Vagina (tissue), 2 donors: ENCODE measurements at regions not wholly inside any gene's neighbourhood (a gene's known extent, or its start where the extent isn't known, plus 50 kb on each side); places are given as distances from the start of the nearest gene placed in this dataset.

ENCODE experiments used
- DNase-seq, 2 donors: peaks; one replicate each; pipeline ENCODE4 v3.0.0-alpha.2; 2017; ENCODE audit errors: extremely low spot score in 2 of 2
- H3K27ac ChIP-seq: fragments of 200-600 bp; sonication (generic); one replicate; pipeline ENCODE4 v1.5.1; 2019
- H3K27me3 ChIP-seq: fragments of 200-600 bp; sonication (generic); one replicate; pipeline ENCODE4 v1.5.1; 2019
- H3K36me3 ChIP-seq, 2 donors: fragments of 200-600 bp; sonication (generic); one replicate each; pipeline ENCODE4 v1.5.1; 2017 to 2019
- H3K4me1 ChIP-seq: fragments of 200-600 bp; sonication (generic); one replicate; pipeline ENCODE4 v1.5.1; 2019
- H3K4me3 ChIP-seq, 2 donors: fragments of 200-600 bp; sonication (generic); 1 replicate in 1 of 2; 2 replicates in 1 of 2; pipeline ENCODE4 v1.5.1; 2016 to 2019
- H3K9me3 ChIP-seq: fragments of 200-600 bp; sonication (generic); one replicate; pipeline ENCODE4 v1.5.1; 2019
- POLR2A ChIP-seq, 2 donors: fragments of 450-650 bp; IDR thresholded peaks; one replicate each; pipeline ENCODE4 v1.6.1; 2017; ENCODE audit warnings: antibody characterized with exemption in 2 of 2, mild to moderate bottlenecking in 2 of 2, moderate library complexity in 2 of 2
- POLR2AphosphoS5 ChIP-seq, 2 donors: sonication (generic); formaldehyde crosslinking; IDR thresholded peaks; one replicate each; pipeline ENCODE4 v1.9.0; 2017; ENCODE audit warnings: antibody characterized with exemption in 2 of 2, mild to moderate bottlenecking in 2 of 2, low read depth in 1 of 2; ENCODE audit not compliant: insufficient read depth in 1 of 2
- intact Hi-C: fragments of 100-400 bp; cut with DNase I; formaldehyde crosslinking; loops from one replicate; pipeline ENCODE4 v1.15.1; 2023
- TF ChIP-seq, protein P1 (sequence below), 3 experiments: fragments of 450-650 bp in 2 of 3; fragments of 200-600 bp in 1 of 3; sonication (generic) in 1 of 3; IDR thresholded peaks; one replicate each; pipeline ENCODE4 v1.5.1; 2017 to 2019; ENCODE audit warnings: antibody characterized with exemption in 3 of 3, mild to moderate bottlenecking in 2 of 3, moderate library complexity in 2 of 3

DNA sequence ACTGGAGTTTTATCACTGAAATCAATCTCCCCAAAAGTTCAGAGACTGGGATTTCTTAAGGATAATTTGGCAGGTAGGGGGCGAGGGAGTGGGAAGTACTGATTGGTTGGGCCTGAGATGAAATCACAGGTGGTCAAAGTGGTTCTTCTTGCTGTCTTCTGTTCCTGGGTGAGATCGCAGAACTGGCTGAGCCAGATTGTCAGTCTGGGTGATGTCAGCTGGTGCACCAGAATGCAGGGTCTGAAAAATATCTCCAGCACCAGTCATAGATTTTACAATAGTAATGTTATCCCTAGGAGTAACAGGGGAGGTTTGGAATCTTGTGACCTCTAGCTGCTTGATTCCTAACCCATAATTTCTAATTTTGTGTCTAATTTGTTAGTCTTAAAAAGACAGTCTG lies 86.7 kb upstream of the SLC25A36 start:
- Histone ChIP-seq H3K27me3 (no peaks in the 10 kb centered on the region), H3K4me1 (no peaks in the 10 kb centered on the region), H3K36me3 (no peaks in the 10 kb centered on the region), H3K9me3 (no peaks in the 10 kb centered on the region), H3K27ac (no peak overlapping the region), H3K4me3 (no peak overlapping the region)
- intact Hi-C loops, result no loop called here
- no peak for DNase-seq
- TF ChIP-seq POLR2AphosphoS5 (IDR thresholded peaks at IDR 0.05; ENCODE audit: insufficient read depth in 1 of 2, low read depth in 1 of 2) (no peak), POLR2A (IDR thresholded peaks at IDR 0.05) (no peak)
- TF ChIP-seq, protein P1, sequence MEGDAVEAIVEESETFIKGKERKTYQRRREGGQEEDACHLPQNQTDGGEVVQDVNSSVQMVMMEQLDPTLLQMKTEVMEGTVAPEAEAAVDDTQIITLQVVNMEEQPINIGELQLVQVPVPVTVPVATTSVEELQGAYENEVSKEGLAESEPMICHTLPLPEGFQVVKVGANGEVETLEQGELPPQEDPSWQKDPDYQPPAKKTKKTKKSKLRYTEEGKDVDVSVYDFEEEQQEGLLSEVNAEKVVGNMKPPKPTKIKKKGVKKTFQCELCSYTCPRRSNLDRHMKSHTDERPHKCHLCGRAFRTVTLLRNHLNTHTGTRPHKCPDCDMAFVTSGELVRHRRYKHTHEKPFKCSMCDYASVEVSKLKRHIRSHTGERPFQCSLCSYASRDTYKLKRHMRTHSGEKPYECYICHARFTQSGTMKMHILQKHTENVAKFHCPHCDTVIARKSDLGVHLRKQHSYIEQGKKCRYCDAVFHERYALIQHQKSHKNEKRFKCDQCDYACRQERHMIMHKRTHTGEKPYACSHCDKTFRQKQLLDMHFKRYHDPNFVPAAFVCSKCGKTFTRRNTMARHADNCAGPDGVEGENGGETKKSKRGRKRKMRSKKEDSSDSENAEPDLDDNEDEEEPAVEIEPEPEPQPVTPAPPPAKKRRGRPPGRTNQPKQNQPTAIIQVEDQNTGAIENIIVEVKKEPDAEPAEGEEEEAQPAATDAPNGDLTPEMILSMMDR (IDR thresholded peaks at IDR 0.05), result no peak

- TF ChIP-seq POLR2A (IDR thresholded peaks at IDR 0.05) (no peak), POLR2AphosphoS5 (IDR thresholded peaks at IDR 0.05; ENCODE audit: insufficient read depth in 1 of 2, low read depth in 1 of 2) (no peak)
- TF ChIP-seq, protein P1 (IDR thresholded peaks at IDR 0.05), result no peak
- no peaks in the 10 kb centered on the region for H3K4me1 ChIP-seq
- no peak overlapping the region for H3K27ac ChIP-seq
- intact Hi-C loops, result no loop called here
- H3K36me3 ChIP-seq, result no peaks in the 10 kb centered on the region
- no peak for DNase-seq
- H3K27me3 ChIP-seq, result no peaks in the 10 kb centered on the region
- no peaks in the 10 kb centered on the region for H3K9me3 ChIP-seq
- H3K4me3 ChIP-seq, result no peak overlapping the region
These were observed 84.7 kb upstream of the SLC25A36 start for GRCh38 chr3:140856905-140857304.

DNA sequence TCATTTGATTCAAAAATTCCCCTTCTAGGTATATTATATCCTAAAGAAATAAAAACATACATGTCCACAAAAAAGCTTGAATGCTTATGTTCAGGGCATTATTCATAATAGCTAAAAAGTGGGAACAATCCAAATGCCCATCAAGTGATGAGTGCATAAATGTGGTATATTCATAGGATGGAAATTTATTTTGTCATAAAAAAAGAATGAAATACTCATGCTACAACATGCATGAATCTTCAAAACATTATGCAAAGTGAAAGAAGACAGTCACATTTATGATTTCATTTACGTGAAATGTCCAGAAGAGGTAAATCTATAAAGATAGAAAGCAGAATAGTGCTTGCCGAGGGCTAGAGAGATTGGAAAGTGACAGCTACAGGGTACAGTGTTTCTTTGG lies 83.6 kb upstream of the SLC25A36 start:
- H3K9me3 ChIP-seq, result no peaks in the 10 kb centered on the region
- no peak overlapping the region for H3K4me3 ChIP-seq
- no peaks in the 10 kb centered on the region for H3K36me3 ChIP-seq
- intact Hi-C loops, result no loop called here
- no peaks in the 10 kb centered on the region for H3K27me3 ChIP-seq
- no peak for DNase-seq
- no peak overlapping the region for H3K27ac ChIP-seq
- TF ChIP-seq POLR2A (IDR thresholded peaks at IDR 0.05) (no peak), POLR2AphosphoS5 (IDR thresholded peaks at IDR 0.05; ENCODE audit: insufficient read depth in 1 of 2, low read depth in 1 of 2) (no peak)
- TF ChIP-seq, protein P1 (IDR thresholded peaks at IDR 0.05), result no peak
- no peaks in the 10 kb centered on the region for H3K4me1 ChIP-seq

DNA sequence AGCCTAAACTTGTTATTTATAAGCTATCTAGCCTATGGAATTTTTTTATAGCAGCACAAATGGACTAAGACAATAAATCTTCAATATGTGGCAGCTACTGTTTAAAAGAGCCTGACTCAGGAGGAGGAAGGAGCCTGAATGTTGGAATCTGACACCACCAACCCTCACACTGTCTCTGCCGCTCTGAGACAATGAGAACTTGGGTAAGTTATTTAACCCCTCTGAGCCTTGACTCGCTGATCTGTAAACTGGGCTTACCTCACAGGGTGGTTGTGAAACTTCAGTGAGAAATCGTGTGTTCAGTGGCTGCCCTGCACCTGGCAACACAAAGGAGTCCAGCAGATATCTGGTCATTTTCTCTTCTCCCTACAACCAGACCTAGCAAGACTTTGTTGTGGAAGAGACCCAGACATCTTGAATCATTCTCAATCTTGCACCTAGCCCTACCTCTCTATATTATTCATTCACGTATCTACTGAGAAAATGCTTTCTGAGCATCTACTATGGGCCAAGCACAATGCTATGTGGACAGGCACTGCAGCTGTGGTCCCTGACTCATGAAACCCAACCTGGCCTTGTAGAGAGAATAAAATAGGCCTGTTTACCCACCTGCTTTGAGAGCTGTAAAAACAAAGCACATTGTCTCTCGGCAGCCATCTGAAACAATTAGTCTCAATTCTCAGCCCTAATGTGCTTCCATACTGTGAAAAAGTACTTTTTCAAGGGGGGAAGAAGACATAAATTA lies 81.9 kb upstream of the SLC25A36 start:
- TF ChIP-seq POLR2AphosphoS5 (IDR thresholded peaks at IDR 0.05; ENCODE audit: insufficient read depth in 1 of 2, low read depth in 1 of 2), result no peak
- Histone ChIP-seq H3K27ac (no peak overlapping the region), H3K4me1 (no peaks in the 10 kb centered on the region), H3K4me3 (no peak overlapping the region), H3K27me3 (no peaks in the 10 kb centered on the region), H3K9me3 (no peaks in the 10 kb centered on the region), H3K36me3 (no peaks in the 10 kb centered on the region)
- intact Hi-C loops, result no loop called here
- DNase-seq, result no peak

DNA sequence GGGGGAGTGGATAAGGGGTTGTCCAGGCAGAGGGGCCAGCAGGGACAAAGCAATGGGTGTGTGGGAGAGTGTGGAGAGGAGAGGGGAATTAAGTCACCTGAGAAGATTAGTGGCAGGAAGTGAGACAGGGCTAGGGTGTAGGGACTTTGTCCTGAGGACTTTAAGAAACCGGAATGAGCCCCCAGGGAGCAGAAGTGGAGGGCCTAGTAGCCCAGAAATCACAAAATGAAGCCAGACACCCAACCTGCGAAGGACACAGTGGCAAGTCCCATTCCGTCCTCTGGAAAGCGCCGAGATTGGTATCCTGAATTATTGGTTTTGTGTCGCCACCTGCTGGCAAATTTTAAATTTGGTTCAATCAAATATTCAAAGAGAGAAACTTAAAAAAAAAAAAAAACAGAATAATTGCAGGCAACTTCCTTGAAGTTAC lies 78.0 kb upstream of the SLC25A36 start:
- TF ChIP-seq POLR2A (IDR thresholded peaks at IDR 0.05) (no peak), POLR2AphosphoS5 (IDR thresholded peaks at IDR 0.05; ENCODE audit: insufficient read depth in 1 of 2, low read depth in 1 of 2) (no peak)
- TF ChIP-seq, protein P1 (IDR thresholded peaks at IDR 0.05), result peak in 2 of 3 experiments; percentile 10 to 23
- no peak overlapping the region for H3K4me3 ChIP-seq
- no peaks in the 10 kb centered on the region for H3K36me3 ChIP-seq
- no peaks in the 10 kb centered on the region for H3K9me3 ChIP-seq
- H3K4me1 ChIP-seq, result no peaks in the 10 kb centered on the region
- H3K27ac ChIP-seq, result no peak overlapping the region
- H3K27me3 ChIP-seq, result no peaks in the 10 kb centered on the region
- intact Hi-C loops, result no loop called here
- DNase-seq, result no peak
